ENCODE measurements at regions not wholly inside any gene's neighbourhood (a gene's known extent, or its start where the extent isn't known, plus 50 kb on each side); places are given as distances from the start of the nearest gene placed in this dataset.
"Not testable (repeated sequence)": the region's sequence is repeated elsewhere in the genome, so short reads cannot be mapped to it uniquely, and the experiment has no call there.

DNA sequence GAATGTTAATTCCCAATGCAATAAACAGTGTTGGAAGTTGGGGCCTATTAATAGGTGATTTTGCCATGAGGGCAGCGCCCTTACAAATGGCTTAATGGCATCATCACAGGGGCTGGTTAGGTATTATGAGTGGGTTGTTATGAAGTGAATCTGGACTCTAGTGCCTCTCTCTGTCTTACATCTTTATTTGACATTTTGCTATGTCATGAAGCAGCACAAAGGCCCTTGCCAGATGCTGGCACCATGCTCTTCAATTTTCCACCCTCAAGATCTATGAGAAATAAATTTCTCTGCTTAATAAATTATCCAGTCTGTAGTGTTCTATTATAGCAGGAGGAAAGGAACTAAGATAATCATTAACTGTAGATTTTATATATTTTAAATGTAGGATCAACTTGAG is 1098.7 kb upstream of the NUDT12 start:
- no peak for DNase-seq

DNA sequence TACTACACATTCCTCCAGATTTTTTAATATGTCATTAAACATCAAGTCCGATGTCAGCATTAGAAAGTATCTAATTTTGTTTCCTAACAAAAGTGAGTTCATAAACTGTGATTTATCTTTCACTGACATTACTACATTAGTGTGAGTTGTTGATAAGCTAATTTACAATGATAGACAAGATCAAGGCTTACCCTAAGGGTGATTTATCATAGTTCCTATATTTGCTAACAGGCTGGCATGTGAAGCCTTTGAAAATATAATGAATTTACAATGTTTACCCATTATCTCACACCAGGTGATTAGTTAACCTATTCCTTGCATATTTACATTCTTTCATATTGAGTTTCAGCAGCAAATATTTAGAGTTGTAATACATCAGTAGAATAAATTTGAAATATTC is 1096.9 kb upstream of the NUDT12 start:
- DNase-seq = no peak

DNA sequence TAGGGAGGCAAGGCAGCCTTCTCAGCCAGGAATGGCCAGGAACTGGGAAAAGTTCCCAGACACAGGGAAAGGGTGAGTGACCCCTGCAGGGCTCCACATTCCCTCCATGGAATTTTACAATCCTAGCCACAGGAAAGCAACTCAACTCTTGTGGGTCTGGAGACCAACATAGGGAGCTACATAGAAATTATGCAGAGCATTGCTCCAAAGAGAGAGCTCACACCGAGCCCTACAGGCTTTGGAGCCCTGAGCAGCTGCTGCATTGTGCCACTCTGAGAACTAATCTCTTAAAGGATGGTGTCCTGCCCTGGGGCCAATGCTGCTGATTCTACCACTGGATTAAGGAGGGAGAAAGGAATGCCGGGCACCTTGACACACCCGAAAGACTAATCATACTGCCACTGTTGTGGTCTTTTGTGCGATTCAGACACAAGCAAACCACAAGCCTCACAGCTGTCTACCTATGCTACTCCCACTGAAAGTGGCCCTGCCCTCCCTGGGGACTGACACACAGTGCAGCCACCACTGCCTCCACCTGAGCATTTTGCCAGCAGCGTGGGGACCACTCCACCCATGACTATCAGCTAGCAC is 1089.8 kb upstream of the NUDT12 start:
- DNase-seq = no peak

DNA sequence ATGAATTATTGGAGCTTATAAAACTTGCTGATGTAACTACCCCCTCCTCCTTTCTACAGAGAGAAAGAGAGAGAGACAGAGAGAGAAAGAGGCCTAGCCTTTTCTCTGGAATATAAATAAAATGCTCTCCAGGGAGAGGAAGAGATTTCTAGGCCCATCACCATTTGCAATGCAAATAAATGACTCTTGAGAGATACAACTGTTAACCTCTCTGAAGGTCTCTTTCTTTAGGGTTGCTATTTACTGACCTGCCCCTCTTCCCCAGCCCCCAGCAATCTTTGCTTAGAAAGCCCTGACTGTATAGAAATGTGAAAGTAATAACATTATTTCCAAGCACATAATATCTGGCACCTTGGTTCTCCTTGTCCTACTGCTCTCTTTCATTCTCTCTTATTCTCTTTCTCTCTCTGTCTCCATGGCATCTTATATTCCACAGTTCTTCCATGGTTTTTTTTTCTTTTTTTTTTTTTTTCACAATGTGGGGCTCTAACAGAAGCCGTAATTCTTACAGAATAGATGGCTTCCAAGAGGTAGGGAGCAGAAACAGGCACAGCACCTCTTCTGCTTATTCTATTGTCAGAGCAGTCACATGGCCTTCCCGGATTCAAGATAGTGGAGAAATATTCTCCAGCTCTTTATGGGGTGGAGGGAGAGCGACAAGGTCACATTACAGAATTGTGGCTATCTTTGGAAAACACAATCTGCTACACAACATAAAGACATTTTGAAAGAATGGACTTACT is 1087.9 kb upstream of the NUDT12 start:
- DNase-seq = no peak

DNA sequence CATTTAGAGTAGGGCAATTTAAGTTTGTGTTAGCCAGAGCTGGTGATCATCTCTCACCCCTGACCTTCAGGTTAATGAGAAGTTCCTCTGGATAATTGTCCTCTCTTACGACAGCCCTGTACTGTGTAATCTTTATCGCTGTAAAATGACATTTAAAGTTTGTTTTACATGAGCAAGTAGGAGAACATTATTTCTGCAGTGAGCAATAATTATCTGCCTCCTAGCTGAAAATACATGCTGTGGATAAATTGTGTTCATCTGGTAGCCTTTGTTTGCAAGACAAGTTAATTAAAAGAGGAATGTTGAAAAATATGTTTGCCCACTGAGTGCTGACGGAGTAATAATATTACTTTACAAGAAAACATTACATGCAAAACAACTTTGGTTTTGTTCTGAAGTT is 1083.8 kb upstream of the NUDT12 start:
- no peak for DNase-seq

DNA sequence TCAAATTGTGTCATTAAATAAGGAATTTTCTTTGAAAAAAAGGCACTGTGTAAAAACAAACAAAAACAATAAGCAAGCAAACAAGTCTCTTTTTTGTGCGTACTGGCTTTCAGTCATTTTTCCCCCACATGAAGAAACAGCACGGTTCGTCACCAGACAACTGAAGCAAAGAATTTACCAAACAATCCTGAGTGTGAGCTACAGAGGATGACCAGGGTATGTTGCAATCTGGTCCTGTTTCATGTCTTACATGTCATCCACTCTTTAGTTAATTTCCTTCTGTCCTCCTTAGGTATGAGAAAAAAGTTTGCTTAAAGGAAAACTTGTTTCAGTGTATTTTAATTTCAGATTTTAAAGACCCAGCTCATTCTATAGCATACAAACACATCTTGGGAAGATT is 1080.7 kb upstream of the NUDT12 start:
- no peak for DNase-seq

DNA sequence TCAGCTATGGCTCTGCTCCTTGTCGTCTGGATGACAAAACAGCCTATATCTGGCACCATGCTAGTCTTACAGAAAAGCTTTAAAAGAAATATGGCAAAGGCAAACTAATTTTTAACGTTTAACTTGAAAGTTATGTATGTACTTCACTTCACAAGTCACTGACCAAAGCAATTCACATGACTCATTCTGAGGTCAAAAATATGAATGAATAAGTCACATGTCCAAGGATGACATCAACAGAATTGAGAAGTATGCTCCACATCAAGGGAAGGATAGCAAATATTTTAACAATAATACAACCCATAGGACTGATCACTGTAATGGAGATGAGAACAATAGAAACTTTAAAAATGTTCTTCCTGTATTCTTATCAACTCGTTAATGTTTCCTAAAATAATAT is 1072.6 kb upstream of the NUDT12 start:
- DNase-seq = no peak

DNA sequence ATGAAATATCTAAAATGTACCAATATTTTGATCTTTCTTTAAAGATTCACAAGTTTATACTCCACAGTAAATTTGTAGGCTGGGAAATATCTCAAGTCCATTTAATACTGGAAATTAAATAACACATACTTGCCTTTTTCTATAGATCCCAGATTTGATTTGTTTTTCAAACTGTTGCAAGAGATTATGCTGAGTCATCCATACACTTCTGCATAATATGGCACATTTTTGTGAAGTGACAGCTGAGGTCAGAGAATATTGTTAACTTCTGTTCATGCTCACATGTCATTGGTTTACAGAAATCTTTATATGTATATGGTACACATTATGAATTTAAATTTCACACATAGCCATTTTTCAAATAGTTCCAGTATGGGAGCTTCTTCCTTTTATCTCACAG is 1066.3 kb upstream of the NUDT12 start:
- no peak for DNase-seq

DNA sequence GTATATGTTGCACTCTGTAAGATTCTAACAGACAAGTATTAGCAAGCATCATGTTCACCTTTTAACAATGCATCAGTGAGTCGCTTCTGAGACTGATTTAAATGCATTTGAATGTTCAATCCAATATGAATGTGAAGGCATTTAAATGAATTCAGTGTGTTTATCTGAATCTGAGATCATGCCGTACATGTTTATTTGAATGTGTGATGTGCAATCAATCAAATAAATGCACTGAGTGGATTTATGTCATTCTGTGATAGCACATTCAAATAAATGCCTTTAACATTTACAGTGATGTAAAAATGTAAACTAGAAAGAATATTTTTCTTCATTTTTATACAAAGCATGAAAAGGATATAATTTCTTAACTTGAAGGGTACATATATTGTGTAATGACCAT is 1063.5 kb upstream of the NUDT12 start:
- DNase-seq = no peak

DNA sequence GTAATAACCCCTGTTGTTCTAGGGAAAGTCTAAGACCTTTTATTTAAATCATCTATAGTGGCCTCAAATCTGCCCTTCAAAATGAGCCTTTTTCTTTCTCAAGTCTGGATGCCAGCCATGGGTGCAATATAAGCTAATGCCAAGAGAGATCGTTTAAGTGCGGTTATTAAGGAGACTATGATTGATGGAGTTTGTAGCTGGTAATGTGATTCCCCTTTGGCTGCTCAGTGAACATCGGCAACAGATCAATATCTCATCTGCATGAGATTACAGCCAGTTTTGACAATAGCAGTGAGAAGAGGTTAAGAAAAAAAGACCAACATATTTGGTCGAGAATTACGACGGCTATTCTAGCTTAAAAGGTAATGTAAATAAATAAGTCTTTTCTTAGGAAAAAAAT is 1049.4 kb upstream of the NUDT12 start:
- DNase-seq = no peak

DNA sequence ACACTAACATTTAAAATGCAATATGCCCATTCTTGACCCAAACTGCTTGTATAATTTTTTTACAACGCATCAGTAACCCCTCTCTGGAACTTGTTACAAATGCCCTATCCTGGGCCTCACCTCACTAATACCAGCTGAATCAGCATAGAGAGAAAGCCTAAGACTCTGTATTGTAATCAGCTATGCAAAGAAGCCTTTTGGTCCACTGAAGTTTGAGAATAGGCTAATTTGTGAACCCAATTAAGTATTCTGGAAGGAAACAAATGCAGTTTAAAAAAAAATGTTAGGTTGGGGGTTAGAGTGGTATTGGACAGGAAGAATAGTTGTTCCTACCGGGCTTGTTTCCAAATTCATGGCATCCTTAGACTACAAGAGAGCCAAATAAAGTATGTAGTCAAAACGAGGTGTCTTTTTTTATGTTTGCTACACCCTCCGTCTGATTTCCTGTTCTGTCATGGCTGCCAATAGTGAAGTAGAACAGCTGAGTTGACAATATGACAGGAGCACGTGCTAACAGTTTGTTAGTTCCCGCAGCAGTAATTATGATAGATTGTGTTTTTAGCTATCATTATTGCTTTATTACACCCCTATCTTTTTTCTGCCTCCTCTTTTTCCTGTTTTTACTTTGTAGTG is 1048.7 kb upstream of the NUDT12 start:
- no peak for DNase-seq

DNA sequence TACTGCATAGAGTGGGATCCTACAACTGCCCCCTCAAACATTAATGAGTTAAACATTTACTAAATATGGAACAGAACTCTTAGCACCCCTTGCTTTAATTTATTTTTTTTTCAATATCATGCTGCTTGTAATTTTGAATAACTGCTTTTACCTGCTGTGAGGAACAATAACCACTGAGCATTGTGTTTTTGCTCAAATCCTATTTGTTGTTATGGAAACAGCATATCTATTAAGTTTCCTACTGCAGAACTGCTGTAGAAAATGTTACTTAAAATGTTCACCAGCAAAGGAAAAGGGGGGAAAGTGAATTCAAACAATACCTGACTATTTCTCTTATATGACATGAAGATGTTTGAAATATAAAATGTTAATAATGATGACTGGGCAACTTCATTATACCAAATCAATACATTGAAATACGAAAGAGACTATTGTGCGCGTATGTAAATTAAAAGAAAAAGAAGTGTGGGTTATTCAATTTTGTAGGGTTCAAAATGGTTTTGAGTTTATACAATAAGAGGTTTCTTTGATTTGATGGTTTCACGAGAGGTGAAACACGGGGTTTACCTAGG is 1043.8 kb upstream of the NUDT12 start:
- no peak for DNase-seq

DNA sequence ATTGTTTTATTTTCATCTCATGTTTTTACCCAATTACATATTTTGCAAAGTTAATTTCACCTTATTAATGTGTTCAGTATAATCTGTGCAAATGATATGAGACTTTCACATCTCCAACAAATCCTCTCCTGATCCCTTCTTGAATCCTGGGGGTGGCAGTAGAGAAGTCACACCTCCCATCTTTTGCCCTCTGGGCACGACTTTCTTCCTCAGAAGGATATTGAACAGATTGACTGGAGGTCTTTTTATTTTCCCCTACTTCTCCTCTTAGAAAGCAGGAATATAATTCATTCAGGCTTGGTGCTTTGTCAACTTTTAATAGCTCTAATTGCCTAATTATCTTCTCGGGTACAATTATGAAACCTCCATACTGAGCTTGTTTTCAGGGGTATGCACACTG is 1037.1 kb upstream of the NUDT12 start:
- DNase-seq = no peak

DNA sequence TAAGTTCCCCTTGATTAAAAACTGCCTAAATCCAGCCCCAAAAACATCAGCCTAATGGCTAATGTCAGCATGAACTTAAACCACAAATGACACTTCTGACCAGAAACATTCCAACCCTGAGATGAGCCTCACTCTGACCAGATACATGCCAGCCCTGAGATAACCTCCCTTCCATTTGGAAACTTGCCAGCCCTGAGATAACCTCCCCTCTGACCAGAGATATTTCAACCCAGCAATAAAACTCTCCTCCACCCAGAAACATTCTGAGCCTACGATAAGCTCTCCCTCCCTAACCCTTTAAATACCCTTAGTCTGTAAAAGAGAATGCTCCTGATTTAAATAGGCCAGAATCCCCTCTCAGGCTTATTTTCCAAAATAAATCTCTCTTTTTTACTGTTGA is 1035.7 kb upstream of the NUDT12 start:
- DNase-seq = no peak

DNA sequence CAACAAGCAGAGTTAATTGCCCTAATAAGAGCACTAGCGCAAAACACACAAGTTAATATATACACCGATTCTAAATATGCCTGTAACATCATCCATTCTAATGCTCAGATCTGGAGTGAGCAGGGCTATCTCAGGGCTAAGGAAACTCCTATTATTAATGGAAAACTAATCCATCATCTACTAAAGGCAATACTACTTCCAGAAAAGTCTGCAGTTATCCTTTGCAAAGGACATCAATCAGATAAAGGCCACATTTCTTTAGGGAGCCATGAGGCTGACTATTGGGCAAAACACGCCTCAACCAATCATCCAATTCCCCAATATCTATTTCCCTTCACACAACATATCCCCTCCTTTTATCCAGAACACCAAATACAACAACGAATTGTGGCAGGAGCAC is 1032.3 kb upstream of the NUDT12 start:
- no peak for DNase-seq

DNA sequence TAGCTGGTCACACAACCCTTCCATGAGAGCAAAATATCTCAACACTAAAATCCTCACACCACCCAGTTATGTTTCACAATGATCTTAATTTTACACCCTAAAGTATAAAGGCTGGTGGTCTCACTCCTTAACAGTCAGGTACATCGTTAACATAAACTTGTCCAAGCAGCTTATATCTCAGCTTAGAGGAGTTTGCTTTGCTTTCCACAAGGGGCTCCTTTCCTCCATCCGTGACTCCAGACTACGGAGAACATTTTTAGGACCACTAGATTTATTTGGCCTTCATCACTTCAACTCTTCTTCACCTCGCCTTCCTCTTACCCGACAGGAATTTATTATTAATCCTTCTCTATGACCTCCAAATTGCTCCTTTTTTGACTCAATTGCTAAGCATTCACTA is 1014.1 kb upstream of the NUDT12 start:
- no peak for DNase-seq

DNA sequence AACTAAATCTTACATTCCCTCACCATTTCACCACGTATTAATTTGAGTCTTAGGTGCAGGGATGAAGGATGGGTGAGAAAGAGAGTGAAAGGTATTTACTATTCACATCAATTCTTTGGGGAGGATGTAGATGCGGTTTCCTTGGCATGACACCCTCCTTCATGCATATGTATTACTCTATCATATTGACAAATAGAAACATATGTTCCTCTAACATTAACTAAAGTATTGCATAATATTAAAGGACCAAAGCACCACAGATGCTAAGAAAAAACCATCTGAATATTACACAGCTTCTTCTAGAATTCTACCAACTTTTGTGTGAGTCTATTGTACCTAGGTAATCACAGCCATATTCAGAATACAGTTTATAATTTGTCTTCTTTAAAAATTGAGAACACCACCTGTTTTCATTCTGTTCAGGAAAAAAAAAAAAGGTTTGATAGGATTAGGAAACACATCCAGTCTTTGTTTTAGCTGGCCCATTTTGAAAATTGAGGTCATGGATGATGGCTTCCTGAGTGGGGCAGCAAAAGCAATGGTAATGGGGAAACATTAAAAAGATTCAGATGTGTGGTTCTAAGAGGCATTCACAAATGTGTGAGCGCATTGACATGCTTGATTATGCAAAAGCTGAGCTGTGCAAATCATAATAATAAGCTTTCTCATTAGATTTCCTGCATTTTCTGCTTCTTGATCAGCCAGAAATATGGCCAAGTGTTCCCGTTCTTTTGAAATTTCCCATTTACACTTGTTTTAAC is 1011.5 kb upstream of the NUDT12 start:
- no peak for DNase-seq

DNA sequence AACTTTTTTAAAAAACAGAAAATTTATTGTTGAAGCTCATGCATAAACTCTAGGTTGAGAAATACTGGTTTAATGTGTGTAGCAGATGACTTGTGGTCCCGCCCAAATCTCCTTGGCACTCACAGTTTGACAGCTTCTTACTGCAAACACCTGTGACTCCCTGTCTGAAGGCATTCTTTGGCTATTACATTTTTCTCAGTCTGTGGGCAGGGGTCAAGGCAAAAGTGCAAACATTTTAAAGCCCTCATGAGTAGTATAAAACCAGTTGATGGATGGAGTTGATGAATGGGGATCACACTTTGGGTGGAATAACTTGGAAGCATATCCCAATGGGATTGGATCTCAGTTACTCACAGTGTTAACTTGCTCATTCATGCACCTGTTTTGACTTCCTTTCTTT is 1007.0 kb upstream of the NUDT12 start:
- no peak for DNase-seq

DNA sequence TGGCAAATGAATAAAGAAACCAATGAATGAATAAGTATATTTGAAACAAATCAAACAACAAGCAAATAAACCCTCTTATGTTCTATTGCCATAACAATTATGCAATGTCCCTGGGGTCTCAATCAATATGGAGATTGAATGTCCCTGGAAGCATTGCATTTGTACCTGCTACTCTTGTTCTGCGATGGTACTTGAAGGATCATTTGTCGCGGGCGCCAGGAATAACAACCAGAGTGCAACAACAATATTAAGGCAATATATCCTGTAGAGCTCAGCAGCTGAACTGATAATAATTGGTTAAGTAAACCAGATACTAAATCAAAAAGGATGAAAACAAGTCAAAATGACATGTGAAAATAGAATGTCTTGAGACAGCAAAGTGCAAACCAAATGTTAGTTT is 1001.9 kb upstream of the NUDT12 start:
- no peak for DNase-seq

DNA sequence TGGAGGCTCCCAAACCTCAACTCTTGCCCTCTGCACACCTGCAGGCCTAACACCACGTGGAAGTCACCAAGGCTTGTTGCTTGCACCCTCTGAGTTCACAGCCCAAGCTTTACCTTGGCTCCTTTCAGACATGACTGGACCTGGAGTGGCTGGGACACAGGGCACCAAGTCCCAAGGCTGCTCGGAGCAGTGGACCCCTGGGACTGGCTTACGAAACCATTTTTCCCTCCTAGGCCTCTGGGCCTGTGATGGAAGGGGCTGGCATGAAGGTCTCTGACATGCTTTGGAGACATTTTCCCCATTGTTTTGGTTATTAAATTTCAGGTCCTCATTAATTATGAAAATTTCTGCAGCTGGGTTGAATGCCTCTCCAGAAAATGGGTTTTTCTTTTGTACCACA is 994.4 kb upstream of the NUDT12 start:
- no peak for DNase-seq

DNA sequence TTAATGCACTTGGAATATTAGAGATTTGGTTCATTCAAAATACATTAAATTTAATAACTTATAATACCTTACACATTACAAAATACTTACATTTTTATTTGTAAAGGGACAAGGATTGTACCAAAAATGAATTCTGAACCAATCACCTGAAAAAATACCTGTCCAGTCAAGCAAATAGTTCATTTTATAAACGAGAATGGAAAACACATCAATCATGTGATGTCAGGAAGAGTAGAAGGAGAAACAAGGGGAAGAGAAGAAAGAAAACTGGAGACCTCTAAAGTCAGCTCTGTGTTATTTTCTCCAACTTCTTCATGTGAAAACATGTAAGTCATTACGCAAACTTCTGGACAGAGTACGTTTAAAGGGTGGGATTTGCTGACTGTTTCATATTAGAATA is 989.0 kb upstream of the NUDT12 start:
- no peak for DNase-seq

DNA sequence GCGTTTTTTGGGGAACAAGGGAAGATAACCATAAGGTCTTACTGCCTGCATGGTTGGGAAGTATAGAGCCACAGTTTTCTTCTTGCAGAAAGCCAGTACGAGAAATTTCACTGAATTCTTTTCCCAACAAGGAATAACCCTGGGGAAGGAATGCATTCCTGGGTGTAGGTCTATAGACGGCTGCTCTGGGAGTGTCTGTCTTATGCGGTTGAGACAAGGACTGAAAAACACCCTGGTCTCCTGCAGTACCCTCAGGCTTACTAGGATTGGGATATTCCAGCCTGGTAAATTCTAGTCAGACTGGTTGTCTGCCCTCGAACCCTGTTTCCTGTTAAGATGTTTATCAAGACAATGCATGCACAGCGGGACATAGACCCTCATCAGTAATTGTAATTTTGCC is 984.3 kb upstream of the NUDT12 start:
- DNase-seq = not testable (repeated sequence)

All from right kidney (tissue), 1 donor.